ENCODE measurements at regions not wholly inside any gene's neighbourhood (a gene's known extent, or its start where the extent isn't known, plus 50 kb on each side); places are given as distances from the start of the nearest gene placed in this dataset.

GRCh38 chr2:121944072-121944831 lies 188.8 kb downstream of the TSN start:
- intact Hi-C loops (cut with DNase I): no loop called here
- Histone ChIP-seq H3K9me3 (ENCODE audit: control insufficient read depth in 2 of 3, insufficient read depth in 1 of 3, low read length in 3 of 3) (no peaks in the 10 kb centered on the region), H3K36me3 (ENCODE audit: control insufficient read depth in 2 of 3, insufficient read depth in 3 of 3, low read length in 3 of 3) (no peaks in the 10 kb centered on the region), H3K27me3 (ENCODE audit: control insufficient read depth, insufficient read depth, low read length) (no peaks in the 10 kb centered on the region), H3K4me3 (ENCODE audit: low read length in 3 of 3) (no peak overlapping the region), H3K9ac (ENCODE audit: low read length in 3 of 3) (no peak overlapping the region), H3K27ac (ENCODE audit: low read depth in 2 of 2, low read length in 2 of 2) (no peak overlapping the region), H3K4me1 (ENCODE audit: control insufficient read depth in 2 of 3, insufficient read depth in 2 of 3, low read depth in 1 of 3, low read length in 3 of 3) (no peaks in the 10 kb centered on the region)
- TF ChIP-seq, protein P1, sequence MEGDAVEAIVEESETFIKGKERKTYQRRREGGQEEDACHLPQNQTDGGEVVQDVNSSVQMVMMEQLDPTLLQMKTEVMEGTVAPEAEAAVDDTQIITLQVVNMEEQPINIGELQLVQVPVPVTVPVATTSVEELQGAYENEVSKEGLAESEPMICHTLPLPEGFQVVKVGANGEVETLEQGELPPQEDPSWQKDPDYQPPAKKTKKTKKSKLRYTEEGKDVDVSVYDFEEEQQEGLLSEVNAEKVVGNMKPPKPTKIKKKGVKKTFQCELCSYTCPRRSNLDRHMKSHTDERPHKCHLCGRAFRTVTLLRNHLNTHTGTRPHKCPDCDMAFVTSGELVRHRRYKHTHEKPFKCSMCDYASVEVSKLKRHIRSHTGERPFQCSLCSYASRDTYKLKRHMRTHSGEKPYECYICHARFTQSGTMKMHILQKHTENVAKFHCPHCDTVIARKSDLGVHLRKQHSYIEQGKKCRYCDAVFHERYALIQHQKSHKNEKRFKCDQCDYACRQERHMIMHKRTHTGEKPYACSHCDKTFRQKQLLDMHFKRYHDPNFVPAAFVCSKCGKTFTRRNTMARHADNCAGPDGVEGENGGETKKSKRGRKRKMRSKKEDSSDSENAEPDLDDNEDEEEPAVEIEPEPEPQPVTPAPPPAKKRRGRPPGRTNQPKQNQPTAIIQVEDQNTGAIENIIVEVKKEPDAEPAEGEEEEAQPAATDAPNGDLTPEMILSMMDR (IDR thresholded peaks at IDR 0.05; ENCODE audit: borderline replicate concordance, extremely low read depth, insufficient read depth): no peak
- DNase-seq (peak in 1 of 5 donors; percentile 2), FAIRE-seq (no peak)

DNA sequence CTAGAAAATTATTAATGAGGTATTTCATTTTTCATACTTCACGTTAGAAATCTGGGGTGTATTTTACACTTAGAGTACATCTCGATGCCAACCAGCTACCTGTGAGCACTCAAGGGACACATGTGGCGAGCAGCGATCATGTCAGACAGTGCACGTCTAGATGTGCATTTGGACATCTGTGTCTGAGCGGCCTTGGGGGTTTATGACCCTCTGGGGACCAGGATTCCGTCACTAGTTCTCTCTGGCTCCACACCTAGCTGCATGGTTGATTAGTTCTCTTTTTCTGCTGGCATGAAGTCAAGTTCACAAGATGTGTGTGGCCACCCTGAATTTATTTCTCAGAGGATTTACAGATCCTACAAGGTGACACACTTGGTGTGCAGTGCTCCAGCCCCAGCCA lies 192.2 kb downstream of the TSN start:
- intact Hi-C loops (cut with DNase I): no loop called here
- Histone ChIP-seq H3K9me3 (ENCODE audit: control insufficient read depth in 2 of 3, insufficient read depth in 1 of 3, low read length in 3 of 3) (no peaks in the 10 kb centered on the region), H3K4me1 (ENCODE audit: control insufficient read depth in 2 of 3, insufficient read depth in 2 of 3, low read depth in 1 of 3, low read length in 3 of 3) (no peaks in the 10 kb centered on the region), H3K4me3 (ENCODE audit: low read length in 3 of 3) (no peak overlapping the region), H3K36me3 (ENCODE audit: control insufficient read depth in 2 of 3, insufficient read depth in 3 of 3, low read length in 3 of 3) (no peaks in the 10 kb centered on the region), H3K9ac (ENCODE audit: low read length in 3 of 3) (no peak overlapping the region), H3K27me3 (ENCODE audit: control insufficient read depth, insufficient read depth, low read length) (no peaks in the 10 kb centered on the region), H3K27ac (ENCODE audit: low read depth in 2 of 2, low read length in 2 of 2) (no peak overlapping the region)
- DNase-seq (no peak), FAIRE-seq (no peak)
- TF ChIP-seq, protein P1 (IDR thresholded peaks at IDR 0.05; ENCODE audit: borderline replicate concordance, extremely low read depth, insufficient read depth): no peak

DNA sequence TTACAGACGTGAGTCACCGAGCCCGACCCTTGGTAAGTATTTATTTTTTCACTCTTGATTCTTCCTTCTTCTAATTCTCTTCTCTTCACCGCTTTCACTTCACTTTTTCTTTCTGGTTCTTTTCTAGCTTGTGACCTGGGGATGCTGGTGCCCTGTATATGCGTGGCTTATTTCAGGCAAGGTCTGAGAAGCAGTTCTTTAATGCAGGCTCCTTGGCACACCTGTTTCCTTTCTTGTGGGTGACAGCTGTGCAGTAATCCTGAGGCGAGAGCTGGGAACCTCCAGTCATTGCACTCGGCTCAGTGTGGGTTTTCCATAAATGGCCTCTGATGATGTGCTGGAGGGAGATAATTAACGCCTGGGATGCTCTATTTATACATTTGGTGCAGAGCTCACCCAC lies 193.8 kb downstream of the TSN start:
- intact Hi-C loops (cut with DNase I): no loop called here
- TF ChIP-seq, protein P1 (IDR thresholded peaks at IDR 0.05; ENCODE audit: borderline replicate concordance, extremely low read depth, insufficient read depth): no peak
- DNase-seq: no peak

More for the DNA sequence above, 193.8 kb downstream of the TSN start:
- no peaks in the 10 kb centered on the region for H3K9me3 ChIP-seq (ENCODE audit: control insufficient read depth in 2 of 3, insufficient read depth in 1 of 3, low read length in 3 of 3)
- no peaks in the 10 kb centered on the region for H3K4me1 ChIP-seq (ENCODE audit: control insufficient read depth in 2 of 3, insufficient read depth in 2 of 3, low read depth in 1 of 3, low read length in 3 of 3)
- FAIRE-seq: no peak
- H3K27ac ChIP-seq (ENCODE audit: low read depth in 2 of 2, low read length in 2 of 2): no peak overlapping the region
- no peaks in the 10 kb centered on the region for H3K27me3 ChIP-seq (ENCODE audit: control insufficient read depth, insufficient read depth, low read length)
- no peak overlapping the region for H3K9ac ChIP-seq (ENCODE audit: low read length in 3 of 3)
- H3K36me3 ChIP-seq (ENCODE audit: control insufficient read depth in 2 of 3, insufficient read depth in 3 of 3, low read length in 3 of 3): no peaks in the 10 kb centered on the region
- no peak overlapping the region for H3K4me3 ChIP-seq (ENCODE audit: low read length in 3 of 3)
